ENCODE measurements at regions not wholly inside any gene's neighbourhood (a gene's known extent, or its start where the extent isn't known, plus 50 kb on each side); places are given as distances from the start of the nearest gene placed in this dataset.

GRCh38 chr21:15493646-15494045 lies 236.1 kb upstream of the USP25 start:
- DNase-seq (ENCODE audit: extremely low read depth in 1 of 4, low spot score in 3 of 4), result no peak
- in situ Hi-C loops (cut with MboI) (loop anchor here (25.0 kb wide), 1 partner anchor 1081 kb away; no protein-coding TSS in a partner anchor), intact Hi-C loops (cut with micrococcal nuclease) (loop anchor here (10.0 kb wide), 1 partner anchor 91 kb away; no protein-coding TSS in a partner anchor)
- Histone ChIP-seq H3K36me3 (ENCODE audit: control insufficient read depth, insufficient read depth, low read length) (no peaks in the 10 kb centered on the region), H3K4me2 (ENCODE audit: insufficient read depth, low read length) (no peak overlapping the region), H4K20me1 (replicated peaks; ENCODE audit: control insufficient read depth, insufficient read depth, low read length) (no peaks in the 10 kb centered on the region), H3K4me1 (replicated peaks in 1 of 2; ENCODE audit: control insufficient read depth in 2 of 2, insufficient read depth in 2 of 2, low read length in 2 of 2) (no peaks in the 10 kb centered on the region), H3K9ac (ENCODE audit: insufficient read depth in 1 of 2, low read depth in 2 of 2, low read length in 2 of 2) (no peak overlapping the region), H3K9me1 (ENCODE audit: control insufficient read depth, insufficient read depth, low read length) (no peaks in the 10 kb centered on the region), H3K79me2 (ENCODE audit: control insufficient read depth, insufficient read depth, low read length) (no peaks in the 10 kb centered on the region), H3K9me3 (replicated peaks; ENCODE audit: control insufficient read depth, insufficient read depth, low read depth, low read length) (no peaks in the 10 kb centered on the region), H2AFZ (ENCODE audit: low read depth, low read length) (no peak overlapping the region), H3K27me3 (ENCODE audit: control insufficient read depth in 2 of 2, insufficient read depth in 2 of 2, low read length in 2 of 2) (peaks cover 0 to 5% of the 10 kb centered on the region in 2 experiments; a peak in 1 of 5 replicates), H3K4me3 (no peak overlapping the region), H3K27ac (ENCODE audit: extremely low read depth, low read depth, low read length) (no peak overlapping the region)
- CTCF ChIA-PET (ENCODE audit: low intra/inter-chr PET ratio), result no interaction called here
- WGBS (ENCODE audit: insufficient coverage, low coverage, missing lambda C conversion rate), result 4% methylated on average over 3 of the region's 3 CpGs
- no peak for ATAC-seq
- FAIRE-seq, result no peak
- TF ChIP-seq ZBTB12 (CRISPR knock-in tag; IDR thresholded peaks at IDR 0.05) (no peak), PPARD (CRISPR knock-in tag; IDR thresholded peaks at IDR 0.05) (no peak)
- no TSS peak for BruUV-seq (replicated peaks)
- POLR2A ChIA-PET, result no interaction called here

- TF ChIP-seq CBX8 (IDR thresholded peaks at IDR 0.05; ENCODE audit: borderline replicate concordance, extremely low read depth, low read depth, low read length, poor library complexity, severe bottlenecking) (no peak), KLF13 (tag; IDR thresholded peaks at IDR 0.05; ENCODE audit: borderline replicate concordance, low read depth) (no peak), BRF1 (IDR thresholded peaks at IDR 0.05; ENCODE audit: borderline replicate concordance, extremely low read depth, insufficient read length) (no peak), KLF1 (tag; IDR thresholded peaks at IDR 0.05) (no peak), PRMT5 (CRISPR knock-in tag; IDR thresholded peaks at IDR 0.05) (no peak), PRDM10 (IDR thresholded peaks at IDR 0.05; ENCODE audit: partially characterized antibody) (no peak), RCOR1 (IDR thresholded peaks at IDR 0.05; ENCODE audit: borderline replicate concordance in 1 of 2, low read depth in 2 of 2, low read length in 2 of 2) (no peak)
- Histone ChIP-seq H4K20me1 (replicated peaks; ENCODE audit: control insufficient read depth, insufficient read depth, low read length) (no peaks in the 10 kb centered on the region), H3K27me3 (ENCODE audit: control insufficient read depth in 2 of 2, insufficient read depth in 2 of 2, low read length in 2 of 2) (peaks cover 0 to 5% of the 10 kb centered on the region in 2 experiments; a peak in 1 of 5 replicates), H3K9me3 (replicated peaks; ENCODE audit: control insufficient read depth, insufficient read depth, low read depth, low read length) (no peaks in the 10 kb centered on the region), H2AFZ (ENCODE audit: low read depth, low read length) (no peak overlapping the region), H3K4me2 (ENCODE audit: insufficient read depth, low read length) (no peak overlapping the region), H3K36me3 (ENCODE audit: control insufficient read depth, insufficient read depth, low read length) (no peaks in the 10 kb centered on the region), H3K9ac (ENCODE audit: insufficient read depth in 1 of 2, low read depth in 2 of 2, low read length in 2 of 2) (no peak overlapping the region), H3K9me1 (ENCODE audit: control insufficient read depth, insufficient read depth, low read length) (no peaks in the 10 kb centered on the region), H3K27ac (ENCODE audit: extremely low read depth, low read depth, low read length) (no peak overlapping the region), H3K4me1 (replicated peaks in 1 of 2; ENCODE audit: control insufficient read depth in 2 of 2, insufficient read depth in 2 of 2, low read length in 2 of 2) (no peaks in the 10 kb centered on the region), H3K4me3 (no peak overlapping the region), H3K79me2 (ENCODE audit: control insufficient read depth, insufficient read depth, low read length) (no peaks in the 10 kb centered on the region)
- ChIA-PET POLR2A (no interaction called here), CTCF (ENCODE audit: low intra/inter-chr PET ratio) (no interaction called here)
- DNase-seq (ENCODE audit: extremely low read depth in 1 of 4, low spot score in 3 of 4) (no peak), ATAC-seq (no peak), FAIRE-seq (no peak)
- in situ Hi-C loops (cut with MboI) (loop anchor here (25.0 kb wide), 1 partner anchor 1082 kb away; no protein-coding TSS in a partner anchor), intact Hi-C loops (cut with micrococcal nuclease) (loop anchor here (10.0 kb wide), 1 partner anchor 90 kb away; no protein-coding TSS in a partner anchor)
- BruUV-seq (replicated peaks), result no TSS peak
- 23% methylated on average over 11 of the region's 11 CpGs for WGBS (ENCODE audit: insufficient coverage, low coverage, missing lambda C conversion rate)
Observed at GRCh38 chr21:15494481-15494880, 235.3 kb upstream of the USP25 start.
